OCI-LY3 (cell line): ENCODE measurements at regions not wholly inside any gene's neighbourhood (a gene's known extent, or its start where the extent isn't known, plus 50 kb on each side); places are given as distances from the start of the nearest gene placed in this dataset.

Experiments used
- CTCF ChIP-seq: fragments of 200-600, 300-600 bp; sonication (generic); IDR thresholded peaks from 2 replicates; pipeline ENCODE4 v1.5.1; 2014; ENCODE audit warnings: antibody characterized with exemption, low read length, low read depth
- EZH2phosphoT487 ChIP-seq: fragments of 200-600 bp; shearing (Covaris generic); IDR thresholded peaks from 2 replicates; pipeline ENCODE4 v1.6.1; 2018; ENCODE audit warnings: antibody characterized with exemption, mixed run types, low read depth

DNA sequence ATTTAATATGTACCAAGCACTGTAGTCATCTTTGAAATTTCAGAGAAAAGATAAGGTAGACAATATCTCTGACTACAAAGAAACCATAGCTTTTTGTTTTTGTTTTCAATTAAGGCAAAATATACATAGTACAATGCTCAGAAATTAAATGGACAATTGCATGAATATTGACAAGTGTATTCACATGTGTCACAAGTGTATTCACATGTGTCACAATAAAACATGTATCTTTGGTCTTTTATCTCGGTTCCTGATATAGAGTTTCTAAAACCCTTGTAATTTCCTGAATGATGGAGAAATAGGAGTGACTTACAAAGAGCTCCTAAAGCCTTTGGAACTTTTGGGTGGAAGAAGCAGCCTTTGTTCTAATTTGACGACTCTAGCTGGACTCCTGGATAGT lies 756.4 kb downstream of the EPHA4 start:
- TF ChIP-seq CTCF: no peak
- TF ChIP-seq EZH2phosphoT487: no peak
